SU-DHL-6 (cell line): ENCODE measurements at regions not wholly inside any gene's neighbourhood (a gene's known extent, or its start where the extent isn't known, plus 50 kb on each side); places are given as distances from the start of the nearest gene placed in this dataset.

Experiments used
- EZH2phosphoT487 ChIP-seq: fragments of 200-600 bp; sonication (generic), shearing (Covaris generic); conservative IDR thresholded peaks from 2 replicates; pipeline ENCODE4 v1.6.1; 2018; ENCODE audit warnings: mild to moderate bottlenecking, antibody characterized with exemption, low read length, moderate library complexity, mixed read lengths
- TF ChIP-seq, protein P1 (sequence below): fragments of 200-600 bp; sonication (generic); IDR thresholded peaks from one replicate; pipeline ENCODE4 v1.5.1; 2017; ENCODE audit warnings: antibody characterized with exemption, mild to moderate bottlenecking, low read length, moderate library complexity; ENCODE audit not compliant: insufficient read depth, poor library complexity, severe bottlenecking

DNA sequence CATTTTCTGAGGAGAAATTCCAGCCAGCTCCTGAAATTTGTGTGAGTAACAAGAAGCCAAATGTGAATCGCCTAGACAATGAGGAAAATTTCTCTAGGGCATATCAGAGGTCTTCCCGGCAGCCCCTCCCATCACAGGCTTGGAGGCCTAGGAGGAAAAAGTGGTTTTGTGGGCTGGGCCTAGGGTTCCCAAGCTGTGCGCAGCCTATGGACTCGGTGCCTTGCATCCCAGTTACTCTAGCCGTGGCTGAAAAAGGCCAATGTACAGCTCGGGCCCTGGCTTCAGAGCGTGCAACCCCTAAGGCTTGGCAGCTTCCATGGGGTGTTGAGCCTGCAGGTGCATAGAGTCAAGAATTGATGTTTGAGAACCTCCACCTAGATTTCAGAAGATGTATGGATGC is 556.2 kb upstream of the DSEL start:
- TF ChIP-seq, protein P1, sequence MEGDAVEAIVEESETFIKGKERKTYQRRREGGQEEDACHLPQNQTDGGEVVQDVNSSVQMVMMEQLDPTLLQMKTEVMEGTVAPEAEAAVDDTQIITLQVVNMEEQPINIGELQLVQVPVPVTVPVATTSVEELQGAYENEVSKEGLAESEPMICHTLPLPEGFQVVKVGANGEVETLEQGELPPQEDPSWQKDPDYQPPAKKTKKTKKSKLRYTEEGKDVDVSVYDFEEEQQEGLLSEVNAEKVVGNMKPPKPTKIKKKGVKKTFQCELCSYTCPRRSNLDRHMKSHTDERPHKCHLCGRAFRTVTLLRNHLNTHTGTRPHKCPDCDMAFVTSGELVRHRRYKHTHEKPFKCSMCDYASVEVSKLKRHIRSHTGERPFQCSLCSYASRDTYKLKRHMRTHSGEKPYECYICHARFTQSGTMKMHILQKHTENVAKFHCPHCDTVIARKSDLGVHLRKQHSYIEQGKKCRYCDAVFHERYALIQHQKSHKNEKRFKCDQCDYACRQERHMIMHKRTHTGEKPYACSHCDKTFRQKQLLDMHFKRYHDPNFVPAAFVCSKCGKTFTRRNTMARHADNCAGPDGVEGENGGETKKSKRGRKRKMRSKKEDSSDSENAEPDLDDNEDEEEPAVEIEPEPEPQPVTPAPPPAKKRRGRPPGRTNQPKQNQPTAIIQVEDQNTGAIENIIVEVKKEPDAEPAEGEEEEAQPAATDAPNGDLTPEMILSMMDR: no peak
- no peak for TF ChIP-seq EZH2phosphoT487
